GM23338 (cell line): ENCODE measurements at regions not wholly inside any gene's neighbourhood (a gene's known extent, or its start where the extent isn't known, plus 50 kb on each side); places are given as distances from the start of the nearest gene placed in this dataset.

Source experiments
- ATAC-seq: fragments of 200-7000 bp; cut with Tn5 transposase; 3 replicates; pipeline ENCODE4 v1.9.1; 2020
- DNase-seq: peaks from one replicate; pipeline ENCODE4 v3.0.0-alpha.2; 2015; ENCODE audit warnings: low spot score
- H2AFZ ChIP-seq: fragments of 200-600 bp; sonication (generic); 2 replicates; pipeline ENCODE4 v1.8.0; 2016; ENCODE audit warnings: antibody characterized with exemption, mild to moderate bottlenecking, moderate library complexity
- H3F3A ChIP-seq: fragments of 200-600 bp; sonication (generic); replicated peaks from 2 replicates; pipeline ENCODE4 v1.8.0; 2017; ENCODE audit warnings: antibody characterized with exemption, mixed run types, low read depth
- H3K27ac ChIP-seq: fragments of 200-600 bp; sonication (generic); 2 replicates; pipeline ENCODE4 v1.6.1; 2016; ENCODE audit warnings: low read depth
- H3K27me3 ChIP-seq: fragments of 200-600 bp; sonication (generic); 2 replicates; pipeline ENCODE4 v1.8.0; 2016; ENCODE audit warnings: mild to moderate bottlenecking, mixed run types, moderate library complexity; ENCODE audit not compliant: insufficient read depth
- H3K36me3 ChIP-seq: fragments of 200-600 bp; sonication (generic); 2 replicates; pipeline ENCODE4 v1.8.0; 2016; ENCODE audit warnings: mild to moderate bottlenecking; ENCODE audit not compliant: insufficient read depth
- H3K4me1 ChIP-seq: fragments of 200-600 bp; sonication (generic); 2 replicates; pipeline ENCODE4 v1.8.0; 2016; ENCODE audit warnings: mild to moderate bottlenecking, moderate library complexity; ENCODE audit not compliant: insufficient read depth
- H3K4me2 ChIP-seq: fragments of 200-600 bp; sonication (generic); 2 replicates; pipeline ENCODE4 v1.7.1; 2017; ENCODE audit warnings: mixed run types
- H3K4me3 ChIP-seq: fragments of 200-600 bp; sonication (generic); 2 replicates; pipeline ENCODE4 v1.6.1; 2016; ENCODE audit warnings: mixed run types
- H3K79me2 ChIP-seq: fragments of 200-600 bp; sonication (generic); replicated peaks from 2 replicates; pipeline ENCODE4 v1.8.0; 2017; ENCODE audit warnings: mild to moderate bottlenecking; ENCODE audit not compliant: insufficient read depth
- H3K9me2 ChIP-seq: fragments of 200-600 bp; sonication (generic); 2 replicates; pipeline ENCODE4 v1.8.0; 2017; ENCODE audit not compliant: insufficient read depth
- H4K20me1 ChIP-seq: fragments of 200-600 bp; sonication (generic); replicated peaks from 2 replicates; pipeline ENCODE4 v1.8.0; 2017; ENCODE audit warnings: mild to moderate bottlenecking; ENCODE audit not compliant: insufficient read depth
- H3K27ac Mint-ChIP-seq: 2 replicates; pipeline ENCODE4 v1.8.0; 2020; ENCODE audit warnings: inconsistent platforms, mild to moderate bottlenecking, moderate library complexity, mixed read lengths
- H3K27me3 Mint-ChIP-seq: 3 replicates; pipeline ENCODE4 v1.8.0; 2022; ENCODE audit warnings: low read depth, mild to moderate bottlenecking, moderate library complexity, mixed read lengths, inconsistent platforms; ENCODE audit not compliant: insufficient read depth, poor library complexity
- H3K36me3 Mint-ChIP-seq: 3 replicates; pipeline ENCODE4 v1.8.0; 2021; ENCODE audit warnings: low read depth, mild to moderate bottlenecking, inconsistent platforms, moderate library complexity, mixed read lengths
- H3K4me1 Mint-ChIP-seq: 3 replicates; pipeline ENCODE4 v1.8.0; 2020; ENCODE audit warnings: mild to moderate bottlenecking, inconsistent platforms, mixed read lengths
- H3K4me3 Mint-ChIP-seq: 3 replicates; pipeline ENCODE4 v1.8.0; 2021; ENCODE audit warnings: moderate library complexity, mild to moderate bottlenecking, inconsistent platforms, mixed read lengths
- H3K9me3 Mint-ChIP-seq: 3 replicates; pipeline ENCODE4 v1.8.0; 2020; ENCODE audit warnings: moderate library complexity, mild to moderate bottlenecking, inconsistent platforms, mixed read lengths
- EZH2phosphoT487 ChIP-seq: fragments of 200-600 bp; sonication (generic); IDR thresholded peaks from one replicate; pipeline ENCODE4 v1.8.1; 2018; ENCODE audit warnings: antibody characterized with exemption; ENCODE audit not compliant: unreplicated experiment
- JUNB ChIP-seq: IDR thresholded peaks from one replicate; pipeline ENCODE4 v1.6.1; 2016; ENCODE audit warnings: antibody characterized with exemption; ENCODE audit not compliant: unreplicated experiment
- ZNF331 ChIP-seq: fragments of 250-450 bp; sonication (Bioruptor Pico); IDR thresholded peaks from 2 replicates; pipeline ENCODE4 v1.5.0; 2020; ENCODE audit warnings: low read depth, mild to moderate bottlenecking, moderate library complexity
- ZNF462 ChIP-seq: fragments of 250-450 bp; sonication (Bioruptor Pico); IDR thresholded peaks from 2 replicates; pipeline ENCODE4 v1.5.0; 2020; ENCODE audit warnings: mild to moderate bottlenecking, moderate library complexity
- TF ChIP-seq, protein P1 (sequence below): IDR thresholded peaks from 2 replicates; pipeline ENCODE4 v1.6.1; 2016; ENCODE audit warnings: antibody characterized with exemption

DNA sequence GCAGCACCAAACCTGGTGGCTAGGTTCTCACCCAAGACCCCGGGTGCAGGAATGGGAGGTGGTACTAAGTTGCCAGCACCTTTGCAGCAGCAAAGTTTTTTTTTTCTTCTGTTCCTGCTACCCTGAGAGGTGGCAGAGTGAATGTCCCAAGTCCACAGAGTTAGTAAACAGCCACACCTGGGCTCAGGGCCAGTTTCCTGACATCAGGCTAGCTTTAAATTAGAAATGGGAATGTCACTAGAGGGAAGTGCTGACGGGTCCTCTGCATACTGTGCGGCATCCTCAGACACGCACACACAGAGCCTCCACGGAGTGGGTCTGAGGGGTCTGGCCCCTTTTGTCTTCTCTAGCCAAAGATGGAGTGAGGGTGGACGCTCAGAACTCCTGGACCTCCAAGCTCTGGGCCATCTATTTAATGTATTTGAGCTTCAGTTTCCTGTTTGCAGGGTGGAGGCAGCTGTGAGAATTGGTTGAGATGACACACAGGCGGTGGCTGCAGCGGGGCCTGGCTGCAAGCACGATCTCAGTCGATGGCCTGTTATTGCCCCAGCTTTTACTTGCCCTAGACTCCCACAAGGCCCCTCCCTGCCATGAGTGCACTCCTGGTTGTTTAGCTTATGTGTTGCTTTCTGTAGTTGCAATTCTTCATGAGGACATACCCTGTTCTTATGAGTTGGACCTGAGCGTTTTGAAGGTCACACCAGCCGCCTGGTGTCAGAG is 751.4 kb upstream of the HS6ST1 start:
- Mint-ChIP-seq H3K4me1 (no peaks in the 10 kb centered on the region), H3K27ac (no peak overlapping the region), H3K27me3 (no peaks in the 10 kb centered on the region), H3K36me3 (no peaks in the 10 kb centered on the region), H3K4me3 (no peak overlapping the region), H3K9me3 (no peaks in the 10 kb centered on the region)
- no peaks in the 10 kb centered on the region for H3K4me1 ChIP-seq
- no peaks in the 10 kb centered on the region for H3K79me2 ChIP-seq
- no peak for TF ChIP-seq EZH2phosphoT487
- TF ChIP-seq, protein P1, sequence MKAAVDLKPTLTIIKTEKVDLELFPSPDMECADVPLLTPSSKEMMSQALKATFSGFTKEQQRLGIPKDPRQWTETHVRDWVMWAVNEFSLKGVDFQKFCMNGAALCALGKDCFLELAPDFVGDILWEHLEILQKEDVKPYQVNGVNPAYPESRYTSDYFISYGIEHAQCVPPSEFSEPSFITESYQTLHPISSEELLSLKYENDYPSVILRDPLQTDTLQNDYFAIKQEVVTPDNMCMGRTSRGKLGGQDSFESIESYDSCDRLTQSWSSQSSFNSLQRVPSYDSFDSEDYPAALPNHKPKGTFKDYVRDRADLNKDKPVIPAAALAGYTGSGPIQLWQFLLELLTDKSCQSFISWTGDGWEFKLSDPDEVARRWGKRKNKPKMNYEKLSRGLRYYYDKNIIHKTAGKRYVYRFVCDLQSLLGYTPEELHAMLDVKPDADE: no peak
- TF ChIP-seq ZNF462 (CRISPR knock-in tag): no peak
- no peak for TF ChIP-seq JUNB
- TF ChIP-seq ZNF331 (CRISPR knock-in tag): no peak
- no peaks in the 10 kb centered on the region for H3F3A ChIP-seq
- no peak overlapping the region for H3K4me2 ChIP-seq
- no peak for DNase-seq
- H3K27me3 ChIP-seq: no peaks in the 10 kb centered on the region
- H3K4me3 ChIP-seq: no peak overlapping the region
- H3K27ac ChIP-seq: no peak overlapping the region
- H3K36me3 ChIP-seq: no peaks in the 10 kb centered on the region
- H3K9me2 ChIP-seq: no peaks in the 10 kb centered on the region
- no peak for ATAC-seq
- H2AFZ ChIP-seq: no peak overlapping the region
- H4K20me1 ChIP-seq: no peaks in the 10 kb centered on the region
